DOHH2 (cell line): ENCODE measurements at regions not wholly inside any gene's neighbourhood (a gene's known extent, or its start where the extent isn't known, plus 50 kb on each side); places are given as distances from the start of the nearest gene placed in this dataset.
"Not testable (repeated sequence)": the region's sequence is repeated elsewhere in the genome, so short reads cannot be mapped to it uniquely, and the experiment has no call there.

ENCODE experiments used
- H3F3A ChIP-seq: fragments of 200-600 bp; sonication (generic), shearing (Covaris generic); 2 replicates; pipeline ENCODE4 v1.6.0; 2016; ENCODE audit warnings: antibody characterized with exemption, mild to moderate bottlenecking; ENCODE audit not compliant: control insufficient read depth, insufficient read depth
- H3K27ac ChIP-seq: fragments of 200-600 bp; sonication (generic); 2 replicates; pipeline ENCODE4 v1.5.1; 2014; ENCODE audit warnings: low read depth, mild to moderate bottlenecking, low read length, moderate library complexity
- H3K27me3 ChIP-seq: fragments of 200-600 bp; sonication (generic); 2 replicates; pipeline ENCODE4 v1.6.1; 2014; ENCODE audit warnings: mild to moderate bottlenecking, low read length, mixed read lengths; ENCODE audit not compliant: control insufficient read depth
- H3K36me3 ChIP-seq: fragments of 200-600 bp; sonication (generic); 2 replicates; pipeline ENCODE4 v1.6.1; 2014; ENCODE audit warnings: mild to moderate bottlenecking, low read length, moderate library complexity, mixed read lengths; ENCODE audit not compliant: control insufficient read depth
- H3K4me1 ChIP-seq: fragments of 200-600 bp; sonication (generic); 2 replicates; pipeline ENCODE4 v1.6.1; 2014; ENCODE audit warnings: mild to moderate bottlenecking, low read length, mixed read lengths; ENCODE audit not compliant: control insufficient read depth
- H3K4me2 ChIP-seq: fragments of 200-600 bp; sonication (generic); 2 replicates; pipeline ENCODE4 v1.6.0; 2014; ENCODE audit warnings: mild to moderate bottlenecking, low read length, moderate library complexity
- H3K4me3 ChIP-seq: fragments of 200-600 bp; sonication (generic); 2 replicates; pipeline ENCODE4 v1.5.1; 2014; ENCODE audit warnings: mild to moderate bottlenecking, low read length, mixed read lengths
- H3K79me2 ChIP-seq: fragments of 200-600 bp; sonication (generic); 2 replicates; pipeline ENCODE4 v1.6.1; 2014; ENCODE audit warnings: mild to moderate bottlenecking, low read length, mixed read lengths; ENCODE audit not compliant: control insufficient read depth
- H3K9me2 ChIP-seq: fragments of 200-600 bp; sonication (generic); replicated peaks from 2 replicates; pipeline ENCODE4 v1.6.1; 2014; ENCODE audit warnings: mild to moderate bottlenecking, low read length, mixed read lengths; ENCODE audit not compliant: control insufficient read depth
- H3K9me3 ChIP-seq: fragments of 200-600 bp; sonication (generic); 2 replicates; pipeline ENCODE4 v1.6.1; 2014; ENCODE audit warnings: antibody characterized with exemption, low read length, mixed read lengths; ENCODE audit not compliant: control insufficient read depth, insufficient read depth
- H4K20me1 ChIP-seq: fragments of 200-600 bp; sonication (generic); 2 replicates; pipeline ENCODE4 v1.6.0; 2014; ENCODE audit warnings: low read depth, mild to moderate bottlenecking, antibody characterized with exemption, low read length, moderate library complexity; ENCODE audit not compliant: control insufficient read depth, insufficient read depth
- CTCF ChIP-seq: fragments of 200-600 bp; sonication (generic); IDR thresholded peaks from one replicate; pipeline ENCODE4 v1.5.1; 2014; ENCODE audit warnings: antibody characterized with exemption, mild to moderate bottlenecking, low read depth, low read length; ENCODE audit not compliant: poor library complexity, severe bottlenecking
- EZH2phosphoT487 ChIP-seq: fragments of 200-600 bp; sonication (generic); IDR thresholded peaks from 2 replicates; pipeline ENCODE4 v1.6.1; 2017; ENCODE audit warnings: borderline replicate concordance, mild to moderate bottlenecking, antibody characterized with exemption, low read length, moderate library complexity, mixed read lengths

DNA sequence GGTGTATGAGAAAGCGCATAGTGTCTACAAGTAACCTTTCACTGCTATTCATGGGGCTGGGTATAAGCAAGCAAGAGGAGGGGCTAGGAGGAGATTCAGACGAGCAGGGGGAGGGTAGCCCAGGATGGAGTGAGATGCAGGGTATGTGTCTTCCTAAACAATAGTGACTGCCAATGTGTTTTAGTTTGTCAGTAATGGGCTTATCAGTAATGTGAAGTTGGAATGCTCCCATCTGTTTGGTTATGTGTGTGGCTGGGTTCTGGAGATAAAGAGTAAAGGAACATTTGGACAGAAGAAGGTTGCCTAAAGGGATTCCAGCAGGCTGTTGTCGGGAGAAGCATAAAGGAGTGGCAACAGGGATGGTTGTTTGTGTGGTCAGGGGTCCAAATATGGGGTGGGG lies 62.7 kb upstream of the EZR start:
- not testable (repeated sequence) for H3F3A ChIP-seq, H3K27ac ChIP-seq, H3K4me2 ChIP-seq, H3K9me2 ChIP-seq, H3K9me3 ChIP-seq, H3K36me3 ChIP-seq, H3K27me3 ChIP-seq, H3K4me3 ChIP-seq, H4K20me1 ChIP-seq, H3K79me2 ChIP-seq
- H3K4me1 ChIP-seq = peaks cover 13% of the 10 kb centered on the region

GRCh38 chr6:158881276-158881675 lies 62.1 kb upstream of the EZR start:
- H3F3A ChIP-seq, H3K4me3 ChIP-seq, H3K27me3 ChIP-seq, H3K9me3 ChIP-seq, H4K20me1 ChIP-seq, H3K27ac ChIP-seq, H3K36me3 ChIP-seq, H3K79me2 ChIP-seq, H3K4me2 ChIP-seq, H3K9me2 ChIP-seq: not testable (repeated sequence)
- peaks cover 17% of the 10 kb centered on the region for H3K4me1 ChIP-seq

- H3K9me3 ChIP-seq = peaks cover 5% of the 10 kb centered on the region; the same call in 1 of the 2 replicates
- no peak overlapping the region for H3K4me2 ChIP-seq
- H3K79me2 ChIP-seq = peaks cover 18% of the 10 kb centered on the region
- no peak overlapping the region for H3K27ac ChIP-seq
- H3K4me3 ChIP-seq = no peak overlapping the region
- peaks cover 7% of the 10 kb centered on the region; the same call in 1 of the 2 replicates for H3F3A ChIP-seq
- H4K20me1 ChIP-seq = no peaks in the 10 kb centered on the region
- peaks cover 34% of the 10 kb centered on the region for H3K4me1 ChIP-seq
- no peaks in the 10 kb centered on the region for H3K36me3 ChIP-seq
- H3K9me2 ChIP-seq = no peaks in the 10 kb centered on the region
- no peaks in the 10 kb centered on the region for H3K27me3 ChIP-seq
- TF ChIP-seq CTCF (no peak), EZH2phosphoT487 (no peak)
Measured at GRCh38 chr6:158879180-158879579, 60.0 kb upstream of the EZR start.

DNA sequence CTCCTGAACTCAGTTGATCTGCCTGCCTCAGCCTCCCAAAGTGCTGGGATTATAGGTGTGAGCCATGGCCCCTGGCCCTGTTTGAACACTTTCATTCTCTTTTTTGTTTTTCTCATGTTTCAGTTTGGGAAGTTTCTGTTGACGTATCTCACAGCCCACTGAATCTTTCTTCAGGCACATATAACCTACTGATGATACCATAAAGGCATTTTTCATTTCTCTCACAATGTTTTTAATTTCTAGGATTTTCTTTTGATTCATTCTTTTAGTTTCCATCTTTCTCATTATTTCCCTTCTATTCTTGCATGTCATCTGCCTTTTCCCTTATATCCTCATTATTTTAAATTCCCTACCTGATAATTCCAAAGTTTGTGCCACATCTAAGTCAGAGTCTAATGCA lies 58.5 kb upstream of the EZR start:
- H3K4me3 ChIP-seq = no peak overlapping the region
- no peaks in the 10 kb centered on the region for H3K9me2 ChIP-seq
- H3F3A ChIP-seq = peaks cover 8% of the 10 kb centered on the region; the same call in 1 of the 2 replicates
- no peaks in the 10 kb centered on the region for H4K20me1 ChIP-seq
- no peak overlapping the region for H3K27ac ChIP-seq
- TF ChIP-seq EZH2phosphoT487 = no peak
- TF ChIP-seq CTCF = no peak
- no peaks in the 10 kb centered on the region for H3K36me3 ChIP-seq
- H3K9me3 ChIP-seq = peaks cover 5% of the 10 kb centered on the region; the same call in 1 of the 2 replicates
- H3K4me2 ChIP-seq = no peak overlapping the region
- peaks cover 23% of the 10 kb centered on the region for H3K79me2 ChIP-seq
- peaks cover 48% of the 10 kb centered on the region for H3K4me1 ChIP-seq
- no peaks in the 10 kb centered on the region for H3K27me3 ChIP-seq
